Upper lobe of right lung (tissue), 1 donor: ENCODE measurements at regions not wholly inside any gene's neighbourhood (a gene's known extent, or its start where the extent isn't known, plus 50 kb on each side); places are given as distances from the start of the nearest gene placed in this dataset.

Experiments used
- ATAC-seq: fragments of 200-7000 bp; cut with Tn5 transposase; one replicate; pipeline ENCODE4 v1.9.1; 2020; ENCODE audit warnings: mild to moderate bottlenecking, moderate library complexity
- DNase-seq: peaks from one replicate; pipeline ENCODE4 v3.0.0-alpha.2; 2020
- H3K27ac ChIP-seq: fragments of 200-600 bp; one replicate; pipeline ENCODE4 v1.8.0; 2022
- H3K27me3 ChIP-seq: fragments of 200-600 bp; one replicate; pipeline ENCODE4 v1.8.0; 2022; ENCODE audit warnings: mild to moderate bottlenecking
- H3K36me3 ChIP-seq: fragments of 200-600 bp; one replicate; pipeline ENCODE4 v1.8.0; 2022
- H3K4me1 ChIP-seq: fragments of 200-600 bp; one replicate; pipeline ENCODE4 v1.8.0; 2022
- H3K4me3 ChIP-seq: fragments of 200-600 bp; one replicate; pipeline ENCODE4 v1.8.0; 2022; ENCODE audit warnings: mild to moderate bottlenecking
- H3K9me3 ChIP-seq: fragments of 200-600 bp; one replicate; pipeline ENCODE4 v1.8.0; 2022
- intact Hi-C: fragments of 100-400 bp; cut with DNase I; formaldehyde crosslinking; loops from one replicate; pipeline ENCODE4 v1.11.0; 2022
- TF ChIP-seq, protein P1 (sequence below): fragments of 200-600 bp; IDR thresholded peaks from one replicate; pipeline ENCODE4 v1.8.0; 2022; ENCODE audit warnings: antibody characterized with exemption
- donor health status: DM: no; HTN: yes; CAD: no; lungs with severe emphysema.

DNA sequence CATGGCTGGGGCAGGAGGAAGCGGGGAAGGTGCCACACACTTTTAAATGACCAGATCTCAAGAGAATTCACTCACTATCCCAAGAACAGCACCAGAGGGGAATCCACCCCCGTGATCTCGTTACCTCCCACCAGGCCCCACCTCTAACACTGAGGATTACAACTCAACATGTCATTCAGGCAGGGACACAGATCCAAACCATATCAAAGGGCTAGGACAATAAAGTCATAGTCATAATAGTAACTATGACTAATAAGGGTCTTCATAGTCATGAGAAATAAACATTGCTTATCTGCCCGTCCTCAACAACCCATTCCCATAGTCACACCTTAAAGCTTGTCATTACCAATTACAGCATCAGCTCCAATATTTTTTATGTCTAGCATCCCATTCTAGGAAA lies 65.3 kb upstream of the SMC2 start:
- intact Hi-C loops = no loop called here
- no peaks in the 10 kb centered on the region for H3K27me3 ChIP-seq
- H3K27ac ChIP-seq = no peak overlapping the region
- ATAC-seq = no peak
- H3K4me3 ChIP-seq = no peak overlapping the region
- TF ChIP-seq, protein P1, sequence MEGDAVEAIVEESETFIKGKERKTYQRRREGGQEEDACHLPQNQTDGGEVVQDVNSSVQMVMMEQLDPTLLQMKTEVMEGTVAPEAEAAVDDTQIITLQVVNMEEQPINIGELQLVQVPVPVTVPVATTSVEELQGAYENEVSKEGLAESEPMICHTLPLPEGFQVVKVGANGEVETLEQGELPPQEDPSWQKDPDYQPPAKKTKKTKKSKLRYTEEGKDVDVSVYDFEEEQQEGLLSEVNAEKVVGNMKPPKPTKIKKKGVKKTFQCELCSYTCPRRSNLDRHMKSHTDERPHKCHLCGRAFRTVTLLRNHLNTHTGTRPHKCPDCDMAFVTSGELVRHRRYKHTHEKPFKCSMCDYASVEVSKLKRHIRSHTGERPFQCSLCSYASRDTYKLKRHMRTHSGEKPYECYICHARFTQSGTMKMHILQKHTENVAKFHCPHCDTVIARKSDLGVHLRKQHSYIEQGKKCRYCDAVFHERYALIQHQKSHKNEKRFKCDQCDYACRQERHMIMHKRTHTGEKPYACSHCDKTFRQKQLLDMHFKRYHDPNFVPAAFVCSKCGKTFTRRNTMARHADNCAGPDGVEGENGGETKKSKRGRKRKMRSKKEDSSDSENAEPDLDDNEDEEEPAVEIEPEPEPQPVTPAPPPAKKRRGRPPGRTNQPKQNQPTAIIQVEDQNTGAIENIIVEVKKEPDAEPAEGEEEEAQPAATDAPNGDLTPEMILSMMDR = no peak
- H3K36me3 ChIP-seq = no peaks in the 10 kb centered on the region
- H3K9me3 ChIP-seq = no peaks in the 10 kb centered on the region
- H3K4me1 ChIP-seq = no peaks in the 10 kb centered on the region
- DNase-seq = no peak
